ENCODE measurements at regions not wholly inside any gene's neighbourhood (a gene's known extent, or its start where the extent isn't known, plus 50 kb on each side); places are given as distances from the start of the nearest gene placed in this dataset.
"Not testable (repeated sequence)": the region's sequence is repeated elsewhere in the genome, so short reads cannot be mapped to it uniquely, and the experiment has no call there.

DNA sequence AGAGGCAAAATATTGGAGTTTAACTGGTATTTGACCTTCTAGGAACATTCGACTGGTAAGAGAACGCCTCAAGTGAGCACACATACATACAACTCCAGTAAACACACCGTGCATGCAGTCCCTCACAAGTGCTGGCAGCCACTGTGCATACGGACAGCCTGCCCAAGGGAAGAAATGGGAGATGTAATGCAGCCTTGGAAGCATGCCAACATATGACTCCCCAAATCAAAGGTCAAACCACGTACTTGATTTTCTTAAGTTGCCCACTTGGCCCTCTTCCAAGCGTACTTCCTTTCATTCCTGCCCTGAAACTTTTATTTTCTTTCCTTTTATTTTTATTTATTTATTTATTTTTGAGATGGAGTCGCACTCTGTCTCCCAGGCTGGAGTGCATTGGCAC, 206.6 kb downstream of the SPRY1 start:
- no peak for DNase-seq

DNA sequence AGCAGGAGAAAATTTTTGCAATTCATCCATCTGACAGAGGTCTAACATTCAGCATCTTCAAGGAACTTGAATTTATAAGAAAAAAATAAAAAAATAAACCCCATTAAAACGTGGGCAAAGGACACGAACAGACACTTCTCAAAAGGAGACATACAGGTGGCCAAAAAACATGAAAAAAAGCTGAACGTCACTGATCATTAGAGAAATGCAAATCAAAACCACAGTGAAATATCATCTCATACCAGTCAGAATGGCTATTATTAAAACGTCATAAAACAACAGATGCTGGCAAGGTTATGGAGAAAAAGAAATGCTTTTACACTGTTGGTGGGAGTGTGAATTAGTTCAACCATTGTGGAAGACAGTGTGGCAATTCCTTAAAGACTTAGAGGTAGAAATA, 209.2 kb downstream of the SPRY1 start:
- not testable (repeated sequence) for DNase-seq

DNA sequence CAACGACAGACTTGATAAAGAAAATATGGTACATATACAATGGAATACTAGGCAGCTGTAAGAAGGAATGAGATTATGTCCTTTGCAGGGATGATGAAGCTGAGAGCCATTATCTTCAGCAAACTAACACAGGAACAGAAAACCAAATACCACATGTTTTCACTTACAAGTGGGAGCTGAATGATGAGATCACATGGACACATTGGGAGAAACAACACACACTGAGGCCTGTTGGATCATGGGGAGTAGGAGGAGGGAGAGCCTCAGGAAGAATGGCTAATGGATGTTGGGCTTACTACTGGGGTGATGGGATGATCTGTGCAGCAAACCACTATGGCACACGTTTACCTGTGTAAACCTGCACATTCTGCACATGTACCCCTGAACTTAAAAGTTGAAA, 209.7 kb downstream of the SPRY1 start:
- no peak for DNase-seq

DNA sequence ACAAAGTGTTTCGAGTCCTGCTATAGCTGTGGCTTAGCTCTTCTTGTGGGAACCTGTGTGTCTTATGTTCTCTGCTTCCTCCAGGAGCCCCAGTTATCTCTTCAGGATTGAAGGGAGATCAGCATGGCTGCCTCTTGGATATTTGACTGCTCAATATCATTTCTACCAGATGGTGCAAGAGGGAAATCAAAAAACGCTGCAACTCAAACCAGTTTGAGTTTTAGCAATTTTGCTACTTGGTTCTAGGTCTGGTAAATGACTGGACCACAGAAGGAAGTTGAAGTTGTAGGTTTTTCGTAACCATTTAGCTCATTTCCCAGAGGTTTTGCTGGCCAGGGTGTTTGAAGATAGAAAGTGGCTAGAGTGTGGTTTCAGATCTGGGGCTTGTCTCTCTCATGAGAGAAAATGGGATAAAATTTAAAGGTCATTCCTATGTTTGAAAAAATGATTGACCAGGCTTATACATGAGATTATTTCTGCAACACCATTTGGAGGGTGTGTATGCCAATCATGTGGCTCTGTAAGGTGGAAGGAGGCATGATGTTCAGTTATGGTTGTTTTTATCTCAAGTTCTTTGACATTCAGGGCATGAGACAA, 210.4 kb downstream of the SPRY1 start:
- DNase-seq = no peak

DNA sequence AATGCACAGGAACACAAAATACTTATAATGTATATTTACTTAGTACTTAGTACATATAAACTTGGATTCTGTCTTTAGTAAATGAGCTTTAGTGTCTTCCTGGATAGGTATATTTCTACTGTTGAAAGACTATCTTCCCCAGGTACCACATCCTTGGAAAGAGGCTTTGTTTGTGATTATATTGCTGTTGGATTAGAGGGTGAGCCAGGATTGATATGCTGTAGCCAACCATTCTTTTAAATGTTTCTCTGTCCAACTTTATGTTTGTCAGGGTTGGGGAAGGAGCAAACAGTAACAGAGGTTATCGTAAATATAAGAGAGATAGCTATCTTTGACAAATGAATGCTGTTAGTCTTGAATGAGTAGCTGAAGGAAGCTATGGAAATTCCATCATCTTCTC, 213.2 kb downstream of the SPRY1 start:
- no peak for DNase-seq

DNA sequence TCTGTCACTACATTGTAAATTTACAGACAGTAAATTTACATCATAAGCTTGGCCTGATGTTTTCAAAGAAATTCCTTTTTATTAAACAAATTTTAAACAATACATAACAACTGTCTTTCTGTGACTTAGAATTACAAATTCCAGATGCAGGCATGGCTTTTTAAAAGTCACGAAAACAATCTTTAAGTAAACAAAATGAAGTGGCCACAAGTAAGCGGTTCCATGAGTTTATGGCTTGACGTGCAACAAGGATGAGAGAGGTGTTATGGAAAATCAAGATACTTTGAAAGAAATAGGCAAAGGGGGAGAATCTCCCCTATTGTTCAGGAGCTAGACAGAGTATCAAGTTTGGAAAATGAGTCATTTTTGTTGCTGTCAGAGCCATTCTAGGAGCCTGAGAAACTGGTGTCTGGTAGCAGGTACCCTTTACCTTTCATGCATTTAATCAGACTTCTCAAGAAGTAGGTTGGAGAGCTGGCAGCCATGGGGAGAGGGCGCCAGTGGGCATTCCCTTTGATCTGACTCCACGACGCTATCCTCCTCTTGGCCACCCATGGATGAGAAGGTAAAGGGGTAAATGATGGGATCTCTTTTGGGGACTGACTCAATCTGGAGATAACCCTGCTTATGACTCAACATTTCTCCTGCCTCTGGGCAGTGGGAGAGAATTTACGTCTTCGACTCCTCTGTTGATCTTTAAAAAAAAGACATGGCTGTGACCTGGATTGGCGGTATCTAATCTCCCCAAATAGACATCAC, 217.2 kb downstream of the SPRY1 start:
- no peak for DNase-seq

DNA sequence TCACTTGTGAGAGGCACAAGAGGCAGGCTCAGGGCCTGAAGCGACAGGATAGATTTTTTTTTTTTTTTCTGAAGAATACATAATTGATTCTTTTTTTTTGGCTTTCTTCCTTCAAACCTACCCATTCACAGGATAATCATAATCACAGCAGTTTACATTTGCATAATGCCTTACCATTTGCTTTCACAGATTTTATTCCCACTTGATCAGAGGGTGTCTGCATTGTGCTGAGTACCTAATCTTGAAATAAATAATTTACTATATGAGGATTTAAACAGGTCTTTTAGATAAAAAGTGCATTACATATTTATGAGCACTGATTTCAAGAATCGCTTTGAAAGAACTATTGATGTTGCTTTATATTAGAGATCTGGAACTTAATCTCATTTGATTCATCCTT, 219.3 kb downstream of the SPRY1 start:
- DNase-seq = no peak

DNA sequence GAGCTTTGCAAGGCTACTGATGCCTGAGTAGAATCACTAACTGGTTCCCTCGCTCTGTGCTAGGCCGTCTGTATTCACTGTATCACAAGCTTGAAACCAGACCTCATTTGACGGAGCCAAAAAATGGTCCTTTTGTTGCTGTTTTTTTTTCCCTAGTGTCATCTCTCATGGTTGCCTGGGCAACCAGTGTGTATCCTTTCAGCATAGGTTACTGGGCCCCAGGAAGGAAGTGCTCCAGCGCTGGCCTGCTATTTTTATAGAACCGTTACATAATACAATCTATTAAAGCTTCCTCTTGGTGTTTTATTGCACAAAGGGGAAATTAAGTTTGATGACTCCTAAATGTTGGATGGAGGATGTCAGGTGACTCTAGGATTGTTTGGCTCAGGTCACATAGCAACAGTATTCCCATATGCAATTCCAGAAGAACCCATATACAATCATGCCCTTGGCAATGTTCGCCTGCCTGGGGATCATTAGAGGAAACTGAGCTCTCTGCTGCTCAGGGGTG, 220.4 kb downstream of the SPRY1 start:
- peak; percentile 31 for DNase-seq

DNA sequence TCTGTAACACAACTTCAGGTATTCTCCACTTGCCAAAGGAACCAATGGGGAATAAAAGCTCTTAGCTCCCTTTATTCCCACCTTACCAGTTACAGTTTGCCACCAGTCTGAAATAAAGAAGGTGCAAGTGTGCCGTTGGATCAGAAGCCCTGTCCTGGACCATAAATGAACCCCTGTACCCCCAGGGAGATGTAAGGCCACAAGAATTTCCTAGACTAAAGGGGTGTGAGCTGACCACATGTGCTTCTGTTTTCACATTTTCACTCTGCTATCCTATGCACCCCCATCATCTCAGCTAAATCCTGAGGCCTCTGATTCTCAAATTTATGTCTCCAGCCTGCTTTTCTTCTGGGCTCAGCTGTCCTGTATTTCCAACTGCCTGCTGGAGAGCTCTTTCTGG, 221.2 kb downstream of the SPRY1 start:
- DNase-seq = no peak

DNA sequence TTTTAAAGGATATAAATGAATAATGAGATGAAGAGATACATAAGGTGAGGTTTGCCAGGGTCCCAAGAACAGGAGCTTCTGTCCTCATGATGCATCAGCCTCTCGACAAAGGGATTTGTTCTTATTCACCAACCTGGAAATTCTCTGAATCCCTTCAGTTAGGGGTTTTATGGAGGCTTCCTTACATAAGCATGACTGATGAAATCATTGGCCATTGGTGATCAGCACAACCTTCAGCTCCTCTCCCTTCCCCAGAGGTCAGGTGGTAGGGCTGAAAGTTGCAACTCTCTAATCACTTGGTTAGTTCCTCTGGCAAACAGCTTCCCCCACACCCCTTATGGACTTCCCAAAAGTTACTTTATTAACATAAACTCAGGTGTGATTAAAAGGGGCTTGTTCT, 222.0 kb downstream of the SPRY1 start:
- no peak for DNase-seq

DNA sequence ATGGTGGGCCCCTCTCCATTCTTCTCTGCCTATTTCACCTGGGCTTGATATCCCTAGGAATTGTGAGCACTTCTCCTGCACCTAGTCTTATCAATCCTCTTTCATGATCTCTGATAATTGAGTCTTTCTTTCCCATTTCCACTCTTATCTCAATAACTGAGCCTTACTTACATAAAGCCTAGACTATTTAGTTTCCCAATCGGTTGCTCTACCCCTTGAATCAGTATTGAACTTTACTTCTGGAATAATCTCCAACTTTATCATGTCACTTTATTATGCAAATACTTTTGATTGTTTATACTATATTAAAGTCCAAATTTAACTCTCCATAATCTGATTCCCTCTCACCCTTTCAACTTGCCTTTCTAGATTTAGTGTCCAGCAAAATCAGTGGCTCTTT, 222.7 kb downstream of the SPRY1 start:
- DNase-seq = no peak

DNA sequence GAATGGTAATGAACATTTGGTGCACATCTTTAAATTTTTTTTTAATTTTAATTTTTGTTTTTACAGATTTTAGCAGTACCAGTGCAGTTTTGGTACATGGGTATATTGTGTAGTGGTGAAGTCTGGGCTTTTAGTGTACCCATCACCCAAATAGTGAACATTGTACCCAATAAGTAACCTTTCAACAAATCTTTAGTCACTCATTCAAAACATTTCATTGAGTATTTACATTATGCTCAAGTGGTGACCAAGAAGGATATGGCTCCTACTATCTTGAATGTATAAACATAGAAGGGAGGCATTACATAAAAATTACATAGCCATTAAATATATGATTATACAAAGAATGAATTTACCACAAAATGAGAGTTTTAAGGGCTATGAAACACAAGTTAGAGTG, 223.3 kb downstream of the SPRY1 start:
- DNase-seq = no peak

DNA sequence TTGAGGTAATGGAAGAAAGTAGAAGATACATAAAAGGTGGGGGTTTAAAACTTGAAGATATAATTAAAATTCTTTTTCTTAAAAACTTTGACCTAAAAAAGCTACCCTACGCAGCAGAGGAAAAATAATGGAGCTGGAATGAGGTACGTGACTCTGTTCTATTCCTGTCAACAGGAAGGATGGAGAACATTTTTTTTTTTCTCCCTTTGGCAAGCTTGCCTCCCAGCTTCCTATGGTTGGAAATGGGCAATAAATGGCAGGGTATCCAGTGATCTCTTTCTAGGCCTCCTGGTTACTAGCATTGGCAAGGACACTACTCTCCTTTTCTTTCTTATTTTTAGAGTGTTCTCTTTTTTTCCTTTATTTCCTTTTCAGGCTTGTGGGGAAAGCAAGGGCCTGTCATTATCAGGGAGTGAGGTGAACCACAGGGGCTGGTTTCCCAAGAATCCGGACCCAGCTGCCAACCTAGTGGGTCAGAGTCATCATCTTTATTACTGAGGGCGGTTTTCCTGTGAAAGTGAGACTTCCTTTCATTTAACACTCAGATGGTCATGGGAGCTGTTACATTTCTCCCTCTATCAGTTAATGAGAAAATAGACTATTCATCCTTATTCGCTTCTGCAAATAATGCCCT, 224.6 kb downstream of the SPRY1 start:
- no peak for DNase-seq

DNA sequence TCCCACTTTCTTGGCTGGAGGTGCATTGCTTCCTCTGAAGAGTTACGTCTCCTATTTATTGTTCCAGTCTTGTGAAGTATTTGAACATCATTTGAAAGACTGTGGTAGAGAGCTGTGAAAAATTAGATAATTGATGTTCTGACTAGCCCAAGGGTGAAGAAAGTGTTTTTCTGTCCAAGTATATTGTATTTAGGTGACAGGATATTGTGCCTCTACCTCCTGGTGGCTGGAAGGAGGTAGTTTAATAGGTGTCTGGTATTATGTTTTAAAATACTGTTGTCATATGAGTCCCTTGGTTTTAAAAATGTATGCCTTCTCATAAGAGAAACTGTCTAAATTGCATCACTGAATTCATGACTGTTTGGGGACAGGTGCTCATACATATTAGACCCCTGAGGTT, 226.0 kb downstream of the SPRY1 start:
- DNase-seq = no peak

DNA sequence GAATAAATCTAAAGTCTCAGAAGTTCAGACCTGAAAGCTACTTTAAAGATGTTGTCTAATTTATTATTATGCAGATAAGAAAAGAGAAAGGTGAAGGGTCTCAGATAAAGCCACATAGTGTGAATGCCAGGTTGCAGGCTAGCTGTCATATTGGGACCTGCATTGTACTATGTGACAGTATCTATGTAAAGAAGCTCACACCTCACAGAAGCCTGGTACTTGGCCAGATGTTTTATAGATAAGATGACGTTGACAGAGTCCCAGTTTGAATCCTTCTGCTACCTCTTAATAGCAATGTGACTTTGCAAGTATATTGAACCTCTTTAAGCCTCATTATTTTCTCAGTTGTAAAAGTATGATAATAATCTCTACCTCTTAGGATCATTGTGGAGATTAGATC, 227.0 kb downstream of the SPRY1 start:
- DNase-seq = no peak

DNA sequence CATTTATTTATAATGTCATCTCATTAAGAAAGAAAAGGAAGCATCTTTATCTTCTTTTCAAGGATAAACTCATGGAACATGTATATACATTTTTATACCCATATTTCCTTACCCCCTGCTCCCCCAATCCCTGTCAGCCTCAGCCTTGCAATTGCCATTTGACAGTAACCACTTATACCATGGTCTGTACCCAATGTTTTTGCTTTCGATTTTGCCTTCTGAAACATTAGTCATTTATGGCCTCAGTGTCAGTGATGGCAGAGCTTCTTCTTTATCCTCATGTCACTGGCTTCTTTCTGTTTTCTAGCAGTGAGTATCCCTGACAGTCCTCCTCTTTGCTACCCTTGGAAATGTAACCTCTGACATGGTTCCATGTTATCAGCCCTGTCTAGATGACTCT, 228.4 kb downstream of the SPRY1 start:
- DNase-seq = no peak

DNA sequence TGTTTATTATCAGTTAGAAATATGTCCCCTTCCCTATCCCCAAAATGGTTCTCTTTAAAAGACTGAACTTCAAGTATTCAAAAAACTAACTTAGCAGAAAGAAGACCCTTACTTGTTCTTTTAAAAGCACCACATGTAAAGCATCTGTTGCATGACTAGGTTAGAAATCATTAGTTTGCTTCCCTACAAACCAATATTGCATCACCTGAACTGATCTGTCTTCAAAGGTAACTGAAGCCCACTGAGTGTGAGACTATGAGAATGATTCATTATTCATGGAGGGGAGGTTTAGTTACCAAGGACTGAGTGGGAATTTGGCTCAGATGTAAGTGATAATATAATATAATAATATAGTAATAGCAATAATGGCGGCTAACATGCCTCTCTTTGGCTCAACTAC, 231.7 kb downstream of the SPRY1 start:
- no peak for DNase-seq

DNA sequence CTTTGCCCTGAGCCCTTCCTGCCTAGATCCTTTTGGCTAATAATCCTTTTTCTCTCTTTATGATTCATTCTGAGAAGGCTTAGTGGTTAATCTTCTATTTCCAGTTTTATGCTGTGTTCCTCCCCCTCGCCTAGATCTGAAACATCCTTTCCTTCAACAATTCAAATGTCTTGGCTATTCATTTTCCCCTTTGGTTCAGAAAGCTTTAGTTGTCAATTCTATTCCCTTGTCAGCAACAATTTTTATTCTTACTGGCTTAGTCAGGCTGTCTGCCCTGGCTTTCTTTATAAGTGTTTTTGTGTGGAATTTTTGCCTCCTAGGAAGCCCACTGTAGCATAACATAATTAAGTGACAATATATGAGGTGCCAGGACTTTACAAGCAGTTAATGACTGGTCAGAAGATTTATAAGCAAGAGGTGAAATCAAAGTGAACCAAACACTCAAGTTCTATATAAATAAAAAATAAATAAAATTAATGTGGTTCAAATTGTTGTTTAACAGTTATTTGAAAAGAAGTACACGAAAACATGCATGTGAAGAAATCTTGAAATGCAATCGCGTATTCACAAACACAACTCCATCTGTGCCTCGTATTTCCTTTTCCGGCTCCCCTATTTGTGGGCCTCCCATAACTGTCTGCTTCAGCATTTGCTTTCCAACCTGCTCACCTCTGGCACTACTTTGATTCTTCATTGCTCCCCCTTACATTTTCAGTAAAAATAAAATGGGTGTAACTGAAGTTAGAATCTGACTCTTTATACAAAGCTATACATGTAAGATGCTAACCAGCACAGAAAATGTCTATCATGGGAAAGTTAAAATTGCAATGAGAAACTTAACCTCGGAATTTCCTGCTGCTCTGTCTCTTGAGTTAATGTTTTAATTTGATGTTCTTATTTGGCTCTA, 235.4 kb downstream of the SPRY1 start:
- no peak for DNase-seq

DNA sequence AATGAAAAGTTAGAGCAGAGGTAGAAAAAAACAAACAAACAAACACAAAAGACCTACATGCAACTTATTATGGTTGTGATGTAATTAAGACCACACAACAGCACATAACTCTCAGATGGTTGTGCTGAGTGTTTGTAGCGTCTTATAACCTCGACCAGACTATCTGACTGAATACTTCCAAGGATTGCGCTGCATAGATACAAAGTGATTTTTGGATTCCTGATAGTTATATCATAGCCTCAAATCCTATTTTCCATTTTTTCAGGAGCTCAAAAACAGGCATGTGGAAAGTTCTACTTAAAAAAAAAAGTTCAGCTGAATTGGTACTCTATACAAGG, 236.1 kb downstream of the SPRY1 start:
- no peak for DNase-seq

DNA sequence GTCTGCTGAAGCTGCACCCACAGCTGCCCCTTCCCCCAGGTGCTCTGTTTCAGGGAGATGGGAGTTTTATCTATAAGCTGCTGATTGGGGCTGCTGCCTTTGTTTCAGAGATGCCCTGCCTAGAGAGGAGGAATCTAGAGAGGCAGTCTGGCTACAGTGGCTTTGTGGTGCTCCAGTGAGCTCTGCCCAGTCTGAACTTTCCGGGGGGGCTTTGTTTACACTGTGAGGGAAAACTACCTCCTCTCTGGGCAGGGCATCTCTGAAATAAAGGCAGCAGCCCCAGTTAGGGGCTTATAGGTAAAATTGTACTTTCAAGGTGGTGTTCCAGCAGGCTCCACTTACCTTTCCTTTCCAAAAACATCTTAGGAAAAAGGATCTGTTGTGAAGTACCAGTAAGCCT, 242.2 kb downstream of the SPRY1 start:
- DNase-seq = no peak

DNA sequence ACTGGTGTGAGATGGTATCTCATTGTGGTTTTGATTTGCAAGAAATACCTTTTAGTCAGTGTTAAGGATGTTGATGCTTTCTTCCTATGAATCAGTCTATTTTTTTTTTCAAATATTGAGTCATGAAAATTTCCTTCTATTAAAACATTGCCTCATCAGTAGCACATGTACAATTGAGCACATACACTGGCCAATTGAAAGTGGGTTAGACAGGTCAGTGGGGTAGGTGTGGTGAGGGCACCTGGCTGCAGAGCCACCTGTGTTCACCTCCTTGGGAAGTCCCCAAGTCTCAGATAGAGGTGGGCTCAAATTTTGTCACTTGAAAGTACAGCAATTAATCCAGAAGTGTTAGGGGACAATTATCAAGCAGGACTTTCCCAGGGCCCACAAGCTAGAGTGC, 243.7 kb downstream of the SPRY1 start:
- no peak for DNase-seq

DNA sequence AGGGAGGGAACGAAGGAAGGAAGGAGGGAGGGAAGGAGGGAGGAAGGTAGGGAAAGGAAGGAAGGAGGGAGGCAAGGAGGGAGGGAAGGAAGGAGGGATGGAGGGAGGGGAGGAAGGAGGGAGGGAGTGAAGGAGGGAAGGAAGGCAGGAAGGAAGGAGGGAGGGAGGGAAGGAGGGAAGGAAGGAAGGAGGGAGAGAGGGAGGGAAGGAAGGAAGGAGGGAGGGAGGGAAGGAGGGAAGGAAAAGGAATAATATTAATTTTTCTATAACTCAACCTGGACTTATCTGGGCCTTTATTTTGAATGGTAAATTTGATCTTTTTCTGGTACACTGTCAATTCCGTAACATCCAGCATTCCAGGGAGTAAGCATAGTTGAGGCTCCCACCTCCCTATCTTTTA, 244.2 kb downstream of the SPRY1 start:
- no peak for DNase-seq

DNA sequence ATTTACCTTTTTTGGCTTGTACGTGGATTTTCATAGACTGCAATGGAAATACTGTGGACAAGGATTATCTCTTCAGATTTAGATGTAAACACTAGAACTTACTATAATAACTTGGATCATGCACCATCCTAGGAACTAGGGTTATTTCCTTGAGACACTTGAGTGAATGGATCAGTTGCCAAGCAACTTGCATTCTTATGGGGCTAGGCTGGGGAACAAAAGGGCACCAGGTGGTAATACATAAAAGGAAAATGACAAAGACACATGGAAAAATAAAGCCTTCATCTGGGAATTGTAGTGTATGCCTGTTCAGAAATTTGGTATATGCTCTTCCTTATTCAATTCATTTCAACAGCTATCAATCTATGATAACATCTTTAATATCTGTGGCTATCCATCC, 247.1 kb downstream of the SPRY1 start:
- DNase-seq = no peak

DNA sequence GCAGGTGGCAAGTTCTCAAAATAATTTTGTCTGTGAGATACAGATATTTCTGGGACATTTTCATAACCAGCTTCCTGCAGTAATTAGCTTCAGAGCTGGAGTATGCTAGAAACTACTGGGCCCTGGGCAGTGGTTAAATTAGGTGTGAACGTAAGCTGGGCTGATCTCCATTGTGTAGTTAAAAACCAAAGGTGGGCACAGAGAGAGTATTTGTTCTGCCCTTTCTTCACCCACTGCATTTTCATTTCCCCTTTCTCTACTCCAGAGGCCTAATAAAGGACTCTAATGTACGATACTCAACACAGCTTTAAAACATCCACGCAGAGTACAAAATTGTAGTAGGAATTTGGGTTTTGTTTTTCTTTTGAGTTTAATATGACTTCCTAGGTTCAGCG, 252.7 kb downstream of the SPRY1 start:
- DNase-seq = no peak

Data from NCI-H510A treated with DMSO at 0.1 percent for 48 hours (cell line).